B cell (primary cell): ENCODE measurements at regions not wholly inside any gene's neighbourhood (a gene's known extent, or its start where the extent isn't known, plus 50 kb on each side); places are given as distances from the start of the nearest gene placed in this dataset.

ENCODE experiments used
- ATAC-seq: fragments of 200-7000 bp; cut with Tn5 transposase; one replicate; pipeline ENCODE4 v1.10.0; 2021; ENCODE audit warnings: low read depth, mild to moderate bottlenecking, moderate number of reproducible peaks, moderate library complexity
- CTCF ChIA-PET: fragments of 350-600 bp; sonication (Branson Sonifier 250); formaldehyde crosslinking; loops from one replicate; lab custom pipeline; 2021; ENCODE audit warnings: antibody characterized with exemption, inconsistent platforms; lab: Charles Lee
- POLR2A ChIA-PET: fragments of 350-600 bp; sonication (Branson Sonifier 250); formaldehyde crosslinking; loops from one replicate; lab custom pipeline; 2021; ENCODE audit warnings: antibody characterized with exemption; lab: Charles Lee
- DNase-seq: peaks from one replicate; pipeline ENCODE4 v3.0.0; 2013
- H2AFZ ChIP-seq: 2 replicates; pipeline ENCODE4 v1.6.1; 2012; ENCODE audit warnings: mild to moderate bottlenecking, low read depth, low read length; ENCODE audit not compliant: insufficient read depth, poor library complexity, severe bottlenecking
- H3K27ac ChIP-seq, 2 donors: 1 replicate in 1 of 2; 2 replicates in 1 of 2; pipeline ENCODE4 v1.5.1; 2012 to 2013; ENCODE audit warnings: low read length in 2 of 2, mild to moderate bottlenecking in 2 of 2, moderate library complexity in 1 of 2
- H3K27me3 ChIP-seq, 4 experiments: fragments of 200-600 bp in 1 of 4; sonication (generic) in 1 of 4; replicated peaks in 1 of 4; 1 replicate in 2 of 4; 2 replicates in 2 of 4; pipeline versions ENCODE4 v1.6.1 to v1.7.0; 2013 to 2016; ENCODE audit warnings: low read length in 3 of 4, mild to moderate bottlenecking in 2 of 4, mixed read lengths in 1 of 4, moderate library complexity in 1 of 4; ENCODE audit not compliant: insufficient read depth in 4 of 4, control insufficient read depth in 3 of 4; ENCODE audit errors: control extremely low read depth in 1 of 4
- H3K36me3 ChIP-seq, 2 experiments: replicated peaks in 1 of 2; 1 replicate in 1 of 2; 2 replicates in 1 of 2; pipeline versions ENCODE4 v1.6.1 to v1.7.1; 2013; ENCODE audit warnings: low read length in 1 of 2; ENCODE audit not compliant: insufficient read depth in 2 of 2, control insufficient read depth in 1 of 2; ENCODE audit errors: control extremely low read depth in 1 of 2, extremely low read depth in 1 of 2
- H3K4me1 ChIP-seq, 2 donors: fragments of 200-600 bp in 1 of 2; sonication (generic) in 1 of 2; 1 replicate in 1 of 2; 2 replicates in 1 of 2; pipeline versions ENCODE4 v1.5.1 to v1.6.1; 2013 to 2017; ENCODE audit warnings: low read length in 2 of 2; ENCODE audit not compliant: control insufficient read depth in 2 of 2, insufficient read depth in 2 of 2
- H3K4me2 ChIP-seq: replicated peaks from 2 replicates; pipeline ENCODE3; 2012; ENCODE audit warnings: mild to moderate bottlenecking, low read depth, low read length; ENCODE audit not compliant: poor library complexity, severe bottlenecking
- H3K4me3 ChIP-seq, 5 experiments: fragments of 200-600 bp in 1 of 5; sonication (generic) in 1 of 5; 1 replicate in 3 of 5; 2 replicates in 2 of 5; pipeline versions ENCODE4 v1.5.1 to v1.7.0; 2011 to 2016; ENCODE audit warnings: low read length in 4 of 5, mild to moderate bottlenecking in 4 of 5, low read depth in 2 of 5, control low read depth in 1 of 5, moderate library complexity in 1 of 5; ENCODE audit not compliant: insufficient read depth in 1 of 5; ENCODE audit errors: control extremely low read depth in 1 of 5, extremely low read depth in 1 of 5
- H3K79me2 ChIP-seq: fragments of 200-600 bp; sonication (generic); one replicate; pipeline ENCODE4 v1.6.0; 2016; ENCODE audit warnings: low read length; ENCODE audit not compliant: control insufficient read depth, insufficient read depth
- H3K9ac ChIP-seq: fragments of 200-600 bp; sonication (generic); 2 replicates; pipeline ENCODE4 v1.6.1; 2017; ENCODE audit warnings: mild to moderate bottlenecking, low read length, moderate library complexity
- H3K9me3 ChIP-seq, 3 donors: one replicate each; pipeline versions ENCODE4 v1.6.1 to v1.7.1; 2013; ENCODE audit warnings: low read length in 2 of 3; ENCODE audit not compliant: control insufficient read depth in 2 of 3, insufficient read depth in 1 of 3; ENCODE audit errors: control extremely low read depth in 1 of 3
- H4K20me1 ChIP-seq: 2 replicates; pipeline ENCODE4 v1.6.0; 2012; ENCODE audit warnings: mild to moderate bottlenecking, low read length; ENCODE audit not compliant: insufficient read depth, control insufficient read depth, poor library complexity, severe bottlenecking
- H3K27ac Mint-ChIP-seq: one replicate; pipeline ENCODE4 v1.8.0; 2021; ENCODE audit warnings: mixed read lengths
- H3K27me3 Mint-ChIP-seq: one replicate; pipeline ENCODE4 v1.8.0; 2021; ENCODE audit warnings: mixed read lengths
- H3K4me1 Mint-ChIP-seq: one replicate; pipeline ENCODE4 v1.8.0; 2021; ENCODE audit warnings: mixed read lengths
- H3K4me3 Mint-ChIP-seq: one replicate; pipeline ENCODE4 v1.8.0; 2021; ENCODE audit warnings: mixed read lengths
- H3K9me3 Mint-ChIP-seq: one replicate; pipeline ENCODE4 v1.8.0; 2022; ENCODE audit warnings: mixed read lengths; ENCODE audit not compliant: insufficient read depth
- EZH2 ChIP-seq: IDR thresholded peaks from 2 replicates; pipeline ENCODE4 v1.6.1; 2012; ENCODE audit warnings: borderline replicate concordance, low read depth, mild to moderate bottlenecking, moderate library complexity, low read length; ENCODE audit not compliant: insufficient read depth, poor library complexity, severe bottlenecking
- WGBS: methylation state at CpG from one replicate; pipeline ENCODE4 v1.1.5; 2013; ENCODE audit warnings: missing lambda C conversion rate; ENCODE audit not compliant: insufficient coverage; 5-methylcytosine and 5-hydroxymethylcytosine counted together
- intact Hi-C: fragments of 100-400 bp; cut with micrococcal nuclease; formaldehyde crosslinking; loops from one replicate; pipeline ENCODE4 v1.10.0; 2022
- TF ChIP-seq, protein P1 (sequence below): fragments of 200-600 bp; IDR thresholded peaks from one replicate; pipeline ENCODE4 v1.8.0; 2022; ENCODE audit warnings: antibody characterized with exemption, mild to moderate bottlenecking

DNA sequence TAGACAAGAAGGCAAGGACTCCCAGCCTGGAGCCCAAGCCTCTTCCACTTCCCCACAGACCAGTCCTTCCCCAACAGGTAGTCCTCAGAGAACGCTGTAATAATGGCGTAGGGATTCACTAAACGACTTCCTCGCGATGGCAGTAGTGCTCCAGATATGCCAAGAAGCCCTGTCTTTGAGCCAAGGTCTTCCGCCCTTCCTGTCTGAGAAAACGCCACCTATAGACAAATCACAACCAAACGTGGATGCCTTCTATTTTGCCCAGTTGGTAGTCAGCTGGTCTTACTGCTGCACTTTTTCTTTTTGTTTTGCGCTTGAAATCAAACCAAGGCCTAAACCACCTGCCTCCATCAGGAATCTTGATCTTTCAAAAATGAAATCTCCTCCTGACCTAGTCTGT lies 203.3 kb downstream of the OR13H1 start:
- H3K27ac Mint-ChIP-seq = no peak overlapping the region
- peak overlapping the region; percentile 78 for H3K9ac ChIP-seq
- no peaks in the 10 kb centered on the region for H4K20me1 ChIP-seq
- no peaks in the 10 kb centered on the region for H3K27me3 Mint-ChIP-seq
- H3K4me1 ChIP-seq = no peaks in the 10 kb centered on the region
- no peak for DNase-seq
- no peaks in the 10 kb centered on the region for H3K9me3 Mint-ChIP-seq
- ATAC-seq = no peak
- H3K27ac ChIP-seq = peak overlapping the region in 1 of 2 donors; percentile 85
- WGBS = 98% methylated on average over 6 of the region's 9 CpGs
- POLR2A ChIA-PET = no interaction called here
- no peaks in the 10 kb centered on the region for H3K36me3 ChIP-seq
- peak overlapping the region; percentile 69 for H3K4me2 ChIP-seq
- peaks cover 0 to 5% (median 0%) of the 10 kb centered on the region in 3 donors for H3K9me3 ChIP-seq
- no peak overlapping the region for H3K4me3 Mint-ChIP-seq
- peak overlapping the region; percentile 84 for H2AFZ ChIP-seq
- intact Hi-C loops = no loop called here
- no peaks in the 10 kb centered on the region for H3K79me2 ChIP-seq
- H3K4me3 ChIP-seq = peak overlapping the region in 3 of 5 experiments; percentile 65 to 80 (median 72)
- TF ChIP-seq EZH2 = no peak
- TF ChIP-seq, protein P1, sequence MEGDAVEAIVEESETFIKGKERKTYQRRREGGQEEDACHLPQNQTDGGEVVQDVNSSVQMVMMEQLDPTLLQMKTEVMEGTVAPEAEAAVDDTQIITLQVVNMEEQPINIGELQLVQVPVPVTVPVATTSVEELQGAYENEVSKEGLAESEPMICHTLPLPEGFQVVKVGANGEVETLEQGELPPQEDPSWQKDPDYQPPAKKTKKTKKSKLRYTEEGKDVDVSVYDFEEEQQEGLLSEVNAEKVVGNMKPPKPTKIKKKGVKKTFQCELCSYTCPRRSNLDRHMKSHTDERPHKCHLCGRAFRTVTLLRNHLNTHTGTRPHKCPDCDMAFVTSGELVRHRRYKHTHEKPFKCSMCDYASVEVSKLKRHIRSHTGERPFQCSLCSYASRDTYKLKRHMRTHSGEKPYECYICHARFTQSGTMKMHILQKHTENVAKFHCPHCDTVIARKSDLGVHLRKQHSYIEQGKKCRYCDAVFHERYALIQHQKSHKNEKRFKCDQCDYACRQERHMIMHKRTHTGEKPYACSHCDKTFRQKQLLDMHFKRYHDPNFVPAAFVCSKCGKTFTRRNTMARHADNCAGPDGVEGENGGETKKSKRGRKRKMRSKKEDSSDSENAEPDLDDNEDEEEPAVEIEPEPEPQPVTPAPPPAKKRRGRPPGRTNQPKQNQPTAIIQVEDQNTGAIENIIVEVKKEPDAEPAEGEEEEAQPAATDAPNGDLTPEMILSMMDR = no peak
- no peaks in the 10 kb centered on the region for H3K4me1 Mint-ChIP-seq
- no peaks in the 10 kb centered on the region for H3K27me3 ChIP-seq
- CTCF ChIA-PET = no interaction called here

DNA sequence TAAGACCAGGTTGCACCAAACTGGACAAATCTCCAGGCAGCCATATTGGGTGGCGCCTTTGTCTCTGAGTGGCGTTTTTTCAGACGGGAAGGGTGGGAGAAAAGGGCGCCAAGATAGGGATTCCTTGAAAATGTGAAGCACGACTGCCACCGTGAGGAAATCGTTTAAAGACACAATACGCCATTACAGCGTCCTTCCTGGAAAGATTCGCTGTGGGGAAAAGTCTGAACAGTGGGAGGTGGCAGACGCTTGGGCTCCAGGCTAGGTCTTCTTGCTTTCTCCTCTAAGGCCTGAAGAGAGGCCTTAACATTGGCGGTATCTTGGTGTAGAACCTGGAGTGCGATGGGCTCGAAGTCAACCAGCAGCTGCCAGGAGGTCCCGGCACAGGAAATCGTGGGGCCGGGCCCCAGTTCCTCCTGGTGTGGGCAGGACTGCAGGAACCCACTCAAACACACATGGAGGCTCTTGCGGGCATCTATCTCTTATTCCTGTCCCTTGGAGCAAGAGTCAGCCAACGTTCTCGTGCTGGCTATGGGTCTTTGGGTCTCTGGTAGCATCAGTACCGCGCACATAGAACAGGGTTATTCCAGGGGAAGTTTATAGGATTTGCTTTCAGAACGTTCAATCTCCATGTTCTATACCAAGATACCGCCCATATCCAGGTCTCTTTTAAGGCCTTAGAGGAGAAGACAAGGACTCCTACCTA lies 208.8 kb downstream of the OR13H1 start:
- H3K27ac Mint-ChIP-seq = no peak overlapping the region
- peak overlapping the region in 1 of 2 donors; percentile 79 for H3K27ac ChIP-seq
- H3K4me1 ChIP-seq = no peaks in the 10 kb centered on the region
- H2AFZ ChIP-seq = peak overlapping the region; percentile 77
- no peak for ATAC-seq
- H3K4me3 ChIP-seq = peak overlapping the region in 3 of 5 experiments; percentile 61 to 70 (median 63)
- POLR2A ChIA-PET = no interaction called here
- no peaks in the 10 kb centered on the region for H3K79me2 ChIP-seq
- H3K9me3 Mint-ChIP-seq = no peaks in the 10 kb centered on the region
- no peaks in the 10 kb centered on the region for H3K27me3 Mint-ChIP-seq
- 99% methylated on average over 12 of the region's 24 CpGs for WGBS
- H3K4me1 Mint-ChIP-seq = no peaks in the 10 kb centered on the region
- TF ChIP-seq, protein P1 = no peak
- TF ChIP-seq EZH2 = no peak
- H3K9ac ChIP-seq = peak overlapping the region; percentile 62
- CTCF ChIA-PET = no interaction called here
- DNase-seq = no peak
- peak overlapping the region; percentile 77 for H3K4me2 ChIP-seq
- intact Hi-C loops = no loop called here
- no peaks in the 10 kb centered on the region for H3K36me3 ChIP-seq
- no peaks in the 10 kb centered on the region for H3K27me3 ChIP-seq
- no peaks in the 10 kb centered on the region for H4K20me1 ChIP-seq
- H3K9me3 ChIP-seq = no peaks in the 10 kb centered on the region
- H3K4me3 Mint-ChIP-seq = no peak overlapping the region
